Left ventricle myocardium inferior (tissue), 1 donor: ENCODE measurements at regions not wholly inside any gene's neighbourhood (a gene's known extent, or its start where the extent isn't known, plus 50 kb on each side); places are given as distances from the start of the nearest gene placed in this dataset.

Experiments
- DNase-seq: peaks from one replicate; pipeline ENCODE4 v3.0.0-alpha.2; 2020
- H3K27ac ChIP-seq: fragments of 200-600 bp; replicated peaks from 2 replicates; pipeline ENCODE4 v1.8.0; 2021
- H3K27me3 ChIP-seq: fragments of 200-600 bp; 2 replicates; pipeline ENCODE4 v1.8.0; 2021; ENCODE audit warnings: low read depth
- H3K36me3 ChIP-seq: fragments of 200-600 bp; 2 replicates; pipeline ENCODE4 v1.8.0; 2021
- H3K4me1 ChIP-seq: fragments of 200-600 bp; 2 replicates; pipeline ENCODE4 v1.8.0; 2021
- H3K4me3 ChIP-seq: fragments of 200-600 bp; 2 replicates; pipeline ENCODE4 v1.8.0; 2021; ENCODE audit warnings: mild to moderate bottlenecking, moderate library complexity
- H3K9me3 ChIP-seq: fragments of 200-600 bp; replicated peaks from 2 replicates; pipeline ENCODE4 v1.8.0; 2021
- intact Hi-C: fragments of 100-400 bp; cut with micrococcal nuclease; formaldehyde crosslinking; loops from one replicate; pipeline ENCODE4 v1.11.0; 2022
- TF ChIP-seq, protein P1 (sequence below): fragments of 200-600 bp; IDR thresholded peaks from 2 replicates; pipeline ENCODE4 v1.8.0; 2021; ENCODE audit warnings: antibody characterized with exemption, mild to moderate bottlenecking, borderline replicate concordance
- donor health status: DM: no; HTN: yes; CAD: no; lungs with severe emphysema.

DNA sequence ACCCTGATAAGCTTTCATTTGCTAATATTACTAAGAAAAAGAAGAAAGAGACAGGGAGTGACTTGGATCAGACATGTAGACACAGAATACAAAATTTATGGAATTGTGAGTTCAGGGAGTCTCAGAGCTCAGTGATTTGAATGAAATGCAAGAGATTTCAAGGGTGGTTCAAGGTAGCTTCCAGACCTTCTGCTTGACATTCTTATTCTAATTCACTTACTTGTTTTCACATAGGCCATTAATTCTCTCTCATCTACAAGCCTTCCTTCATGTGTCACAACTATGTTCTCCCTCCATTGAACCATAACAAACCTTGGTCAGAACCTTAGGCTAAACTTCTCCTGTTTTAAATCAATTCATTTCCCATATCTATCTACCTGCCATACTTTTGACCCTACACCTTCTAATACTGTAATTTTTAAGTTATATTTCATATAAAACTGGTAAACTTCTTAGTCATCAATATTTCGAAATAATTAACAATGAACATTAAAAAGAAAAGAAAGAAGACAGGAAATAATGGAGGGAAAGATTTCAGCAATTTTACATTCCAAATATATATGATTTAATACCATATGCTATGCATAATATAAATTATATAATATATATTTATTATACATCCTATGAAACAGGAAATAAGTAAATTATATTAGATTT is 139.2 kb upstream of the PDE1A start:
- Histone ChIP-seq H3K4me3 (no peak overlapping the region), H3K4me1 (no peaks in the 10 kb centered on the region), H3K27me3 (no peaks in the 10 kb centered on the region), H3K27ac (no peak overlapping the region), H3K36me3 (no peaks in the 10 kb centered on the region), H3K9me3 (peaks cover 2% of the 10 kb centered on the region)
- intact Hi-C loops = no loop called here
- DNase-seq = no peak
- TF ChIP-seq, protein P1, sequence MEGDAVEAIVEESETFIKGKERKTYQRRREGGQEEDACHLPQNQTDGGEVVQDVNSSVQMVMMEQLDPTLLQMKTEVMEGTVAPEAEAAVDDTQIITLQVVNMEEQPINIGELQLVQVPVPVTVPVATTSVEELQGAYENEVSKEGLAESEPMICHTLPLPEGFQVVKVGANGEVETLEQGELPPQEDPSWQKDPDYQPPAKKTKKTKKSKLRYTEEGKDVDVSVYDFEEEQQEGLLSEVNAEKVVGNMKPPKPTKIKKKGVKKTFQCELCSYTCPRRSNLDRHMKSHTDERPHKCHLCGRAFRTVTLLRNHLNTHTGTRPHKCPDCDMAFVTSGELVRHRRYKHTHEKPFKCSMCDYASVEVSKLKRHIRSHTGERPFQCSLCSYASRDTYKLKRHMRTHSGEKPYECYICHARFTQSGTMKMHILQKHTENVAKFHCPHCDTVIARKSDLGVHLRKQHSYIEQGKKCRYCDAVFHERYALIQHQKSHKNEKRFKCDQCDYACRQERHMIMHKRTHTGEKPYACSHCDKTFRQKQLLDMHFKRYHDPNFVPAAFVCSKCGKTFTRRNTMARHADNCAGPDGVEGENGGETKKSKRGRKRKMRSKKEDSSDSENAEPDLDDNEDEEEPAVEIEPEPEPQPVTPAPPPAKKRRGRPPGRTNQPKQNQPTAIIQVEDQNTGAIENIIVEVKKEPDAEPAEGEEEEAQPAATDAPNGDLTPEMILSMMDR = no peak

DNA sequence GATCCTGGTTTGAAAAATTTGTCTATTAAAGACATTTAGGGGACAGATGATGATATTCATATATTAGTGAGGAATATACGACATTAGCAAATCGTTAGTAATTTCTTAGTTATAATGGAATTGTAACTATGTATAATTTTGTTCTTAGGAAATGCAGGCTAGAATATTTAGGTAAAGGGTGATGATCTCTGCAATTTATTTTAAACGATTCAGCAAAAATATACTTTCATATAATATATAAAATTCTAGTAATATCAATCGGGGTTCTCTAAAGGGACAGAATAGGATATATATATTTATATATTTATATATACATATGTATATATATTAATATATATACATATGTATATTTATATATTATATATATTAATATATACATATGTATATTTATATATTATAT is 142.5 kb upstream of the DNAJC10 start:
- no peaks in the 10 kb centered on the region for H3K9me3 ChIP-seq
- no peaks in the 10 kb centered on the region for H3K27me3 ChIP-seq
- H3K27ac ChIP-seq = no peak overlapping the region
- intact Hi-C loops = no loop called here
- H3K4me1 ChIP-seq = no peaks in the 10 kb centered on the region
- no peak overlapping the region for H3K4me3 ChIP-seq
- H3K36me3 ChIP-seq = no peaks in the 10 kb centered on the region
- TF ChIP-seq, protein P1 = no peak
- DNase-seq = no peak

DNA sequence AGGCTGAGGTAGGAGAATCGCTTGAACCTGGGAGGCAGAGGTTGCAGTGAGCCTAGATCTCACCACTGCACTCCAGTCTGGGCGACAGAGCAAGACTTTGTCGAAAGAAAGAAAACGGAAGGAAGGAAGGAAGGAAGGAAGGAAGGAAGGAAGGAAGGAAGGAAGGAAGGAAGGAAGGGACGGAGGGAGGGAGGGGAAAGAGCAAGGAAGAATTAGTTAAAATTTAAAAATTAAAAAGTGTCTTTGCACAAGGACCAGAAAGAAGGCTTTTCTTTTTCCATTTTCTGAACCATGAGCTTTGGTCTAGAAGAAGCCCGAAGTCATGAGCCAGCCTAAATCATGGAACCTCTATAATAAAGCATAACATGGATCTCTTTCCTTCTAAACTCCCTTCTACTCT is 138.2 kb upstream of the DNAJC10 start:
- Histone ChIP-seq H3K27ac (no peak overlapping the region), H3K27me3 (no peaks in the 10 kb centered on the region), H3K4me3 (no peak overlapping the region), H3K4me1 (no peaks in the 10 kb centered on the region), H3K36me3 (no peaks in the 10 kb centered on the region), H3K9me3 (no peaks in the 10 kb centered on the region)
- TF ChIP-seq, protein P1 = no peak
- DNase-seq = no peak
- intact Hi-C loops = no loop called here

DNA sequence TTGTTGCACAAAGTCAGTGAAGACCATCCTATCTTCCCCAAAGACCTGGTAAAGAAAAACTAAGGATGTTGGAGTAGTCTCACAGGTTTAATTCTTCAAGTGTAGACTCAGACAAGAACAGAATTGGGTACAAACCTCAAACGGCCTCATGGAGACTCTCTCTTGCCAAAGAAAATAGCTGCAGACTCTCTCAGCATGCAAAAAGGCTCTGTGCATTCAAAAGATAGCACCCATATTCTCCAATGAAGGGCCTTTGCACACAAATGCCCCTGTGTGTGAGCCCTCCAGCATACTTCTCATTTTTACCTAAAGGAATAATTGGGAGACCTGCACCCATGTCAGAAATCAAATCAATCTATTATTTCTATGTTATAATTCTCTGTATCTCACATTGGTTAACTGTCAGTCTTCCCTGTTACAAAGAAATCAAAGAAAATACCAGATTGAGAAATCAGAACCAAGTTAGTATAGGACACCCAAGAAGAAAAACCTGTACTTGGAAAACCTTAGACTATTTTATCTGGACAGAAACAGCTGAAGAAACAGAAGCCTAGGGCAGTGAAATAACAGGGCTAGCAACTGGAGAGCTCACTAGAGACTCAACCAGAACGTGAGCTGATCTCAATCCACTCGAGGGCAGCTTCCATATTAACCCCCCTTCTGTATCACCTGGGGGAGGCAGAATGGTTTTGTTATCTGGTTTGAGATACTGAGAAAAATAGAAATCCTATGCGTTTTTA is 134.7 kb upstream of the DNAJC10 start:
- Histone ChIP-seq H3K27me3 (no peaks in the 10 kb centered on the region), H3K36me3 (no peaks in the 10 kb centered on the region), H3K9me3 (no peaks in the 10 kb centered on the region), H3K27ac (no peak overlapping the region), H3K4me1 (peaks cover 4% of the 10 kb centered on the region), H3K4me3 (no peak overlapping the region)
- intact Hi-C loops = no loop called here
- no peak for DNase-seq
- TF ChIP-seq, protein P1 = no peak

DNA sequence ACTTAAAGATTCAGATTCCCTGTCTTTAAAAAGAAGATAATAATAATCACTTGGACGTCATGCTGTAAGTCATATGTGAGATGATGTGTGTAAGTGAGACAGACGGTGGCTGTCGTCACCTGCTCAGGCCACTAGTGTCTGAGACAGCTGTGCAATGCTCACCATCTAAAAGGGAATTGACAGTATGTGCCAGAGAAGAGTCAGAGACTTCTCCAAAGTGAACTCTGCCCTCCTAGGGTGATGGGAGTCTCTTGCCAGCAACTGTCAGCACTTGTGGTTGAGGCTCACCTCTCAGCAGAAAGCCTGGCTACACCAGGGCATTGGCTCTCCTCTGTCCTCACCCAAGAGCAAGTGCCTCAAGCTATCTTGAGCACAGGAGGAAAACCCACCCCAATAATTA is 131.6 kb upstream of the DNAJC10 start:
- peak; percentile 69 for DNase-seq
- Histone ChIP-seq H3K36me3 (no peaks in the 10 kb centered on the region), H3K9me3 (no peaks in the 10 kb centered on the region), H3K4me3 (no peak overlapping the region), H3K27me3 (no peaks in the 10 kb centered on the region), H3K4me1 (peaks cover 4% of the 10 kb centered on the region), H3K27ac (peak overlapping the region; percentile 60)
- intact Hi-C loops = no loop called here
- TF ChIP-seq, protein P1 = no peak
